ENCODE measurements at regions not wholly inside any gene's neighbourhood (a gene's known extent, or its start where the extent isn't known, plus 50 kb on each side); places are given as distances from the start of the nearest gene placed in this dataset.

GRCh38 chrX:22516893-22517292, 244.2 kb downstream of the CBLL2 start:
- TF ChIP-seq CTCF (IDR thresholded peaks at IDR 0.05; ENCODE audit: insufficient read depth, low read depth, low read length) (no peak), EZH2 (IDR thresholded peaks at IDR 0.05; ENCODE audit: insufficient read depth, low read length) (no peak)

Measured in astrocyte (in vitro differentiated cells and primary cell).